Common myeloid progenitor, CD34-positive (primary cell): ENCODE measurements at regions not wholly inside any gene's neighbourhood (a gene's known extent, or its start where the extent isn't known, plus 50 kb on each side); places are given as distances from the start of the nearest gene placed in this dataset.
"Not testable (repeated sequence)": the region's sequence is repeated elsewhere in the genome, so short reads cannot be mapped to it uniquely, and the experiment has no call there.

Experiments
- CTCF ChIA-PET: fragments of 350-600 bp; sonication (Branson Sonifier 250); formaldehyde crosslinking; loops from one replicate; lab custom pipeline; 2021; ENCODE audit warnings: antibody characterized with exemption; lab: Charles Lee
- POLR2A ChIA-PET: fragments of 350-600 bp; sonication (Branson Sonifier 250); formaldehyde crosslinking; loops from one replicate; lab custom pipeline; 2021; ENCODE audit warnings: antibody characterized with exemption; lab: Charles Lee
- DNase-seq, 3 donors: peaks; one replicate each; pipeline versions ENCODE4 v3.0.0 to v3.0.0-alpha.2; 2013
- H3K27ac ChIP-seq, 2 experiments: 1 replicate in 1 of 2; 2 replicates in 1 of 2; pipeline ENCODE4 v1.7.0; 2013; ENCODE audit warnings: inconsistent platforms in 2 of 2, low read length in 2 of 2, mild to moderate bottlenecking in 2 of 2, low read depth in 1 of 2, moderate library complexity in 1 of 2; ENCODE audit not compliant: severe bottlenecking in 2 of 2, insufficient read depth in 1 of 2, poor library complexity in 1 of 2
- H3K27me3 ChIP-seq, 5 experiments: replicated peaks in 2 of 5; 1 replicate in 3 of 5; 2 replicates in 2 of 5; pipeline versions ENCODE4 v1.6.1 to v1.7.0; 2013; ENCODE audit warnings: low read length in 4 of 5, mild to moderate bottlenecking in 2 of 5, moderate library complexity in 2 of 5, inconsistent platforms in 1 of 5; ENCODE audit not compliant: insufficient read depth in 5 of 5, control insufficient read depth in 4 of 5
- H3K36me3 ChIP-seq, 4 experiments: 1 replicate in 2 of 4; 2 replicates in 2 of 4; pipeline versions ENCODE4 v1.6.1 to v1.7.0; 2013; ENCODE audit warnings: low read length in 3 of 4, control low read depth in 1 of 4, mild to moderate bottlenecking in 1 of 4; ENCODE audit not compliant: control insufficient read depth in 4 of 4, insufficient read depth in 4 of 4
- H3K4me1 ChIP-seq, 4 experiments: 1 replicate in 3 of 4; 2 replicates in 1 of 4; pipeline versions ENCODE4 v1.6.1 to v1.7.1; 2013; ENCODE audit warnings: low read length in 3 of 4, mild to moderate bottlenecking in 3 of 4, control low read depth in 1 of 4, inconsistent platforms in 1 of 4, moderate library complexity in 1 of 4; ENCODE audit not compliant: control insufficient read depth in 4 of 4, insufficient read depth in 4 of 4; ENCODE audit errors: control extremely low read depth in 1 of 4
- H3K4me3 ChIP-seq, 7 experiments: 1 replicate in 4 of 7; 2 replicates in 3 of 7; pipeline versions ENCODE4 v1.5.1 to v1.7.0; 2013; ENCODE audit warnings: mild to moderate bottlenecking in 7 of 7, low read length in 6 of 7, moderate library complexity in 6 of 7, inconsistent platforms in 2 of 7, low read depth in 2 of 7, control low read depth in 1 of 7; ENCODE audit not compliant: insufficient read depth in 4 of 7, control insufficient read depth in 1 of 7; ENCODE audit errors: extremely low read depth in 1 of 7
- H3K9me3 ChIP-seq, 5 experiments: 1 replicate in 4 of 5; 2 replicates in 1 of 5; pipeline versions ENCODE4 v1.6.1 to v1.7.1; 2013; ENCODE audit warnings: low read length in 4 of 5, mild to moderate bottlenecking in 2 of 5, inconsistent platforms in 1 of 5, low read depth in 1 of 5, moderate library complexity in 1 of 5; ENCODE audit not compliant: control insufficient read depth in 4 of 5, insufficient read depth in 2 of 5; ENCODE audit errors: control extremely low read depth in 1 of 5
- WGBS: methylation state at CpG from one replicate; pipeline ENCODE4 v1.1.5; 2013; ENCODE audit not compliant: insufficient coverage; 5-methylcytosine and 5-hydroxymethylcytosine counted together

GRCh38 chr5:100654895-100655294 is 119.7 kb downstream of the FAM174A start:
- ChIA-PET POLR2A (no interaction called here), CTCF (no interaction called here)
- H3K4me3 ChIP-seq: no peak overlapping the region
- no peak for DNase-seq
- H3K36me3 ChIP-seq: no peaks in the 10 kb centered on the region
- peaks cover 0 to 8% (median 0%) of the 10 kb centered on the region in 4 experiments for H3K4me1 ChIP-seq
- no peaks in the 10 kb centered on the region for H3K9me3 ChIP-seq
- no peak overlapping the region for H3K27ac ChIP-seq
- no peaks in the 10 kb centered on the region for H3K27me3 ChIP-seq

GRCh38 chr5:100656771-100657170 is 121.6 kb downstream of the FAM174A start:
- H3K4me3 ChIP-seq, H3K4me1 ChIP-seq, H3K36me3 ChIP-seq, POLR2A ChIA-PET, CTCF ChIA-PET, H3K27ac ChIP-seq, H3K9me3 ChIP-seq, DNase-seq, H3K27me3 ChIP-seq: not testable (repeated sequence)
- 84% methylated on average over 5 of the region's 28 CpGs for WGBS

- Histone ChIP-seq H3K27me3 (no peaks in the 10 kb centered on the region), H3K36me3 (no peaks in the 10 kb centered on the region), H3K27ac (no peak overlapping the region), H3K4me3 (no peak overlapping the region), H3K4me1 (peaks cover 0 to 11% (median 0%) of the 10 kb centered on the region in 4 experiments), H3K9me3 (no peaks in the 10 kb centered on the region)
- DNase-seq: peak in 2 of 3 donors; percentile 35 to 52
- POLR2A ChIA-PET: interaction anchor here (0.6 kb wide), 1 partner anchor 1037 kb away, joined by 7 read pairs; no protein-coding TSS in a partner anchor
- CTCF ChIA-PET: interaction anchor here (1.5 kb wide), 1 partner anchor 12 kb away, joined by 4 read pairs; no protein-coding TSS in a partner anchor
- no CpG with 5 or more reads among the region's 4 CpGs for WGBS
Measured at GRCh38 chr5:100659080-100659795, 124.1 kb downstream of the FAM174A start.

- WGBS: no CpG with 5 or more reads among the region's 1 CpG
- POLR2A ChIA-PET: no interaction called here
- DNase-seq: no peak
- no peak overlapping the region for H3K27ac ChIP-seq
- peaks cover 0 to 27% (median 7%) of the 10 kb centered on the region in 4 experiments for H3K4me1 ChIP-seq
- no peaks in the 10 kb centered on the region for H3K9me3 ChIP-seq
- H3K36me3 ChIP-seq: no peaks in the 10 kb centered on the region
- CTCF ChIA-PET: no interaction called here
- no peaks in the 10 kb centered on the region for H3K27me3 ChIP-seq
- no peak overlapping the region for H3K4me3 ChIP-seq
Measured at GRCh38 chr5:100664140-100664539, 129.0 kb downstream of the FAM174A start.

GRCh38 chr5:100667161-100667630 is 132.0 kb downstream of the FAM174A start:
- Histone ChIP-seq H3K4me1 (peaks cover 0 to 24% (median 7%) of the 10 kb centered on the region in 4 experiments), H3K27me3 (no peaks in the 10 kb centered on the region), H3K36me3 (no peaks in the 10 kb centered on the region), H3K9me3 (no peaks in the 10 kb centered on the region), H3K4me3 (no peak overlapping the region), H3K27ac (no peak overlapping the region)
- ChIA-PET CTCF (no interaction called here), POLR2A (no interaction called here)
- peak; percentile 75 to 94 (median 93) for DNase-seq
- WGBS: 0% methylated on average over 1 of the region's 4 CpGs

- Histone ChIP-seq H3K36me3 (no peaks in the 10 kb centered on the region), H3K27ac (no peak overlapping the region), H3K9me3 (no peaks in the 10 kb centered on the region), H3K4me3 (no peak overlapping the region), H3K4me1 (peaks cover 0 to 20% (median 7%) of the 10 kb centered on the region in 4 experiments), H3K27me3 (no peaks in the 10 kb centered on the region)
- ChIA-PET CTCF (no interaction called here), POLR2A (no interaction called here)
- 100% methylated on average over 1 of the region's 3 CpGs for WGBS
- peak in 2 of 3 donors; percentile 14 to 16 for DNase-seq
Measured at GRCh38 chr5:100668511-100668910, 133.3 kb downstream of the FAM174A start.

GRCh38 chr5:100676817-100677631 is 141.8 kb downstream of the FAM174A start:
- H3K27ac ChIP-seq: no peak overlapping the region
- peaks cover 0 to 11% (median 3%) of the 10 kb centered on the region in 4 experiments for H3K4me1 ChIP-seq
- ChIA-PET POLR2A (no interaction called here), CTCF (interaction anchor here (1.0 kb wide), 1 partner anchor 58 kb away, joined by 3 read pairs; no protein-coding TSS in a partner anchor)
- H3K27me3 ChIP-seq: no peaks in the 10 kb centered on the region
- H3K36me3 ChIP-seq: no peaks in the 10 kb centered on the region
- peak in 2 of 3 donors; percentile 16 to 33 for DNase-seq
- WGBS: 60% methylated on average over 2 of the region's 5 CpGs
- no peak overlapping the region for H3K4me3 ChIP-seq
- H3K9me3 ChIP-seq: peaks cover 0 to 1% (median 0%) of the 10 kb centered on the region in 5 experiments
